ENCODE measurements at regions not wholly inside any gene's neighbourhood (a gene's known extent, or its start where the extent isn't known, plus 50 kb on each side); places are given as distances from the start of the nearest gene placed in this dataset.

DNA sequence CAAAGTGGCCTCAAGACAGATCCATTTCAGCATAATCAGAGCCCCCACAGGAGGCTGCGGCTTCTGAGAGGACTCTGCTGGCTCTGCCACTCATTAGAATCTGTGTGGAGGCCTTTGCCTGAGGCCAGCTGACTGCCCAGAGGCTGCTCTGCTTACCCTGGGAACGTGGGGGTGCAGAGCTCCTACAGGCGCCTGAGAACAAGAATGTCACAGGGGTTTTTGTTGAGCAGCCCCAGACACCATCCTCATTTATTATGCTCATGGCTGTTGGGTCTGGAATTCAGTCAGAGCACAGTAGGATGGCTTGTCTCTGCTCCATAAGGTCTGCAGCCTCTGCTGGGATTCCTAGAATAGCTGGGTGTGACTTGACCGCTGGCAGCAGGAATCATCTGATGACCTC lies 101.8 kb upstream of the GDF10 start:
- no peaks in the 10 kb centered on the region for H4K20me1 ChIP-seq (ENCODE audit: insufficient read depth)
- H3K9me3 ChIP-seq (ENCODE audit: low read length), result no peaks in the 10 kb centered on the region
- no peak overlapping the region for H3K4me2 ChIP-seq (ENCODE audit: low read length)
- no peaks in the 10 kb centered on the region for H3K36me3 ChIP-seq (ENCODE audit: insufficient read depth, low read length)
- no peak for TF ChIP-seq RAD21 (conservative IDR thresholded peaks at IDR 0.05)
- TF ChIP-seq POLR2AphosphoS5 (IDR thresholded peaks at IDR 0.05), result no peak
- TF ChIP-seq EP300 (conservative IDR thresholded peaks at IDR 0.05; ENCODE audit: poor library complexity, severe bottlenecking), result no peak
- no peak for TF ChIP-seq SMC3 (conservative IDR thresholded peaks at IDR 0.05; ENCODE audit: poor library complexity)
- no peak for TF ChIP-seq EZH2 (IDR thresholded peaks at IDR 0.05; ENCODE audit: borderline replicate concordance, insufficient read depth, low read length, poor library complexity, severe bottlenecking)
- TF ChIP-seq, protein P1, sequence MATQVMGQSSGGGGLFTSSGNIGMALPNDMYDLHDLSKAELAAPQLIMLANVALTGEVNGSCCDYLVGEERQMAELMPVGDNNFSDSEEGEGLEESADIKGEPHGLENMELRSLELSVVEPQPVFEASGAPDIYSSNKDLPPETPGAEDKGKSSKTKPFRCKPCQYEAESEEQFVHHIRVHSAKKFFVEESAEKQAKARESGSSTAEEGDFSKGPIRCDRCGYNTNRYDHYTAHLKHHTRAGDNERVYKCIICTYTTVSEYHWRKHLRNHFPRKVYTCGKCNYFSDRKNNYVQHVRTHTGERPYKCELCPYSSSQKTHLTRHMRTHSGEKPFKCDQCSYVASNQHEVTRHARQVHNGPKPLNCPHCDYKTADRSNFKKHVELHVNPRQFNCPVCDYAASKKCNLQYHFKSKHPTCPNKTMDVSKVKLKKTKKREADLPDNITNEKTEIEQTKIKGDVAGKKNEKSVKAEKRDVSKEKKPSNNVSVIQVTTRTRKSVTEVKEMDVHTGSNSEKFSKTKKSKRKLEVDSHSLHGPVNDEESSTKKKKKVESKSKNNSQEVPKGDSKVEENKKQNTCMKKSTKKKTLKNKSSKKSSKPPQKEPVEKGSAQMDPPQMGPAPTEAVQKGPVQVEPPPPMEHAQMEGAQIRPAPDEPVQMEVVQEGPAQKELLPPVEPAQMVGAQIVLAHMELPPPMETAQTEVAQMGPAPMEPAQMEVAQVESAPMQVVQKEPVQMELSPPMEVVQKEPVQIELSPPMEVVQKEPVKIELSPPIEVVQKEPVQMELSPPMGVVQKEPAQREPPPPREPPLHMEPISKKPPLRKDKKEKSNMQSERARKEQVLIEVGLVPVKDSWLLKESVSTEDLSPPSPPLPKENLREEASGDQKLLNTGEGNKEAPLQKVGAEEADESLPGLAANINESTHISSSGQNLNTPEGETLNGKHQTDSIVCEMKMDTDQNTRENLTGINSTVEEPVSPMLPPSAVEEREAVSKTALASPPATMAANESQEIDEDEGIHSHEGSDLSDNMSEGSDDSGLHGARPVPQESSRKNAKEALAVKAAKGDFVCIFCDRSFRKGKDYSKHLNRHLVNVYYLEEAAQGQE (IDR thresholded peaks at IDR 0.05; ENCODE audit: borderline replicate concordance), result no peak
- TF ChIP-seq TAF1 (IDR thresholded peaks at IDR 0.05; ENCODE audit: low read depth), result no peak
- TF ChIP-seq MXI1 (conservative IDR thresholded peaks at IDR 0.05; ENCODE audit: poor library complexity, severe bottlenecking), result no peak
- TF ChIP-seq, protein P2, sequence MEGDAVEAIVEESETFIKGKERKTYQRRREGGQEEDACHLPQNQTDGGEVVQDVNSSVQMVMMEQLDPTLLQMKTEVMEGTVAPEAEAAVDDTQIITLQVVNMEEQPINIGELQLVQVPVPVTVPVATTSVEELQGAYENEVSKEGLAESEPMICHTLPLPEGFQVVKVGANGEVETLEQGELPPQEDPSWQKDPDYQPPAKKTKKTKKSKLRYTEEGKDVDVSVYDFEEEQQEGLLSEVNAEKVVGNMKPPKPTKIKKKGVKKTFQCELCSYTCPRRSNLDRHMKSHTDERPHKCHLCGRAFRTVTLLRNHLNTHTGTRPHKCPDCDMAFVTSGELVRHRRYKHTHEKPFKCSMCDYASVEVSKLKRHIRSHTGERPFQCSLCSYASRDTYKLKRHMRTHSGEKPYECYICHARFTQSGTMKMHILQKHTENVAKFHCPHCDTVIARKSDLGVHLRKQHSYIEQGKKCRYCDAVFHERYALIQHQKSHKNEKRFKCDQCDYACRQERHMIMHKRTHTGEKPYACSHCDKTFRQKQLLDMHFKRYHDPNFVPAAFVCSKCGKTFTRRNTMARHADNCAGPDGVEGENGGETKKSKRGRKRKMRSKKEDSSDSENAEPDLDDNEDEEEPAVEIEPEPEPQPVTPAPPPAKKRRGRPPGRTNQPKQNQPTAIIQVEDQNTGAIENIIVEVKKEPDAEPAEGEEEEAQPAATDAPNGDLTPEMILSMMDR (IDR thresholded peaks at IDR 0.05; ENCODE audit: poor library complexity, severe bottlenecking), result no peak
- H3K79me2 ChIP-seq (replicated peaks; ENCODE audit: insufficient read depth, low read length), result no peaks in the 10 kb centered on the region
- H3K27me3 ChIP-seq (ENCODE audit: insufficient read depth, low read depth, low read length), result no peaks in the 10 kb centered on the region
- no peak overlapping the region for H2AFZ ChIP-seq (ENCODE audit: low read depth, low read length)
- no peak overlapping the region for H3K9ac ChIP-seq (ENCODE audit: low read length)
- H3K9me2 ChIP-seq (ENCODE audit: insufficient read depth, low read length), result no peaks in the 10 kb centered on the region
- no peaks in the 10 kb centered on the region for H3F3A ChIP-seq (ENCODE audit: insufficient read depth, low read length, poor library complexity, severe bottlenecking)
- no peak overlapping the region for H3K4me3 ChIP-seq (ENCODE audit: low read length)
- no peak overlapping the region for H3K27ac ChIP-seq (ENCODE audit: low read length)

DNA sequence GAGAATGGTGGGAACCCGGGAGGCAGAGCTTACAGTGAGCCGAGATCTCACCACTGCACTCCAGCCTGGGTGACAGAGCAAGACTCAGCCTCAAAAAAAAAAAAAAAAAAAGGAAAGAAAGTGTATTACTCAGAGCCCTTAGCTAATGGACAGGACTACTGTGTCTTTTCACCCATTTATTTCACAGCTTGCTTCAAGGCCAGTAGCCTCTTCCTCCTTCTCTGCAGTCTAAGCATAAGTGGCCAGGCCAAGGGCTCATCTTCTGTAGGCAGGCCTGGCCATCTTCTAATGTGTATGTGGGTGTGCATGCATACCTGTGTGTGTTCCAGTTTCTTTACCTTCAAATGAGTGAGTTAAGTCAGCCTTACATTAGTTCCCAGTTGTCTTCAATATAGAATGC lies 94.8 kb upstream of the GDF10 start:
- Histone ChIP-seq H3K27me3 (ENCODE audit: insufficient read depth, low read depth, low read length) (no peaks in the 10 kb centered on the region), H3K9me3 (ENCODE audit: low read length) (no peaks in the 10 kb centered on the region), H3K4me2 (ENCODE audit: low read length) (no peak overlapping the region), H3K36me3 (ENCODE audit: insufficient read depth, low read length) (no peaks in the 10 kb centered on the region), H4K20me1 (ENCODE audit: insufficient read depth) (no peaks in the 10 kb centered on the region), H3F3A (ENCODE audit: insufficient read depth, low read length, poor library complexity, severe bottlenecking) (no peaks in the 10 kb centered on the region), H3K79me2 (replicated peaks; ENCODE audit: insufficient read depth, low read length) (no peaks in the 10 kb centered on the region), H3K27ac (ENCODE audit: low read length) (no peak overlapping the region), H2AFZ (ENCODE audit: low read depth, low read length) (no peak overlapping the region), H3K4me3 (ENCODE audit: low read length) (no peak overlapping the region), H3K9ac (ENCODE audit: low read length) (no peak overlapping the region), H3K9me2 (ENCODE audit: insufficient read depth, low read length) (no peaks in the 10 kb centered on the region)
- TF ChIP-seq EP300 (conservative IDR thresholded peaks at IDR 0.05; ENCODE audit: poor library complexity, severe bottlenecking) (no peak), SMC3 (conservative IDR thresholded peaks at IDR 0.05; ENCODE audit: poor library complexity) (no peak), EZH2 (IDR thresholded peaks at IDR 0.05; ENCODE audit: borderline replicate concordance, insufficient read depth, low read length, poor library complexity, severe bottlenecking) (no peak), MXI1 (conservative IDR thresholded peaks at IDR 0.05; ENCODE audit: poor library complexity, severe bottlenecking) (no peak), TAF1 (IDR thresholded peaks at IDR 0.05; ENCODE audit: low read depth) (no peak), RAD21 (conservative IDR thresholded peaks at IDR 0.05) (no peak)
- TF ChIP-seq, protein P2 (IDR thresholded peaks at IDR 0.05; ENCODE audit: poor library complexity, severe bottlenecking), result no peak

Measured in neural cell (in vitro differentiated cells).